ENCODE measurements at regions not wholly inside any gene's neighbourhood (a gene's known extent, or its start where the extent isn't known, plus 50 kb on each side); places are given as distances from the start of the nearest gene placed in this dataset.

- TF ChIP-seq POLR2A (IDR thresholded peaks at IDR 0.05) (no peak), CTCF (IDR thresholded peaks at IDR 0.05) (no peak)
These were observed 75.7 kb downstream of the C5orf15 start for GRCh38 chr5:133892774-133893173.

Data from gastroesophageal sphincter (tissue), 3 donors.